Fibroblast of gingiva (primary cell): ENCODE measurements at regions not wholly inside any gene's neighbourhood (a gene's known extent, or its start where the extent isn't known, plus 50 kb on each side); places are given as distances from the start of the nearest gene placed in this dataset.
A peak's percentile ranks its signal among the peaks of the same experiment; 100 is the strongest.
"Not testable (repeated sequence)": the region's sequence is repeated elsewhere in the genome, so short reads cannot be mapped to it uniquely, and the experiment has no call there.

Experiments used
- DNase-seq: peaks from one replicate; pipeline ENCODE4 v3.0.0-alpha.2; 2011; ENCODE audit warnings: low read depth

- no peak for DNase-seq
Observed at GRCh38 chr3:106882297-106882696, 494.9 kb upstream of the CCDC54 start.

GRCh38 chr3:106906074-106906473, 471.2 kb upstream of the CCDC54 start:
- no peak for DNase-seq

- DNase-seq = no peak
Observed at GRCh38 chr3:106908181-106908938, 468.9 kb upstream of the CCDC54 start.

DNA sequence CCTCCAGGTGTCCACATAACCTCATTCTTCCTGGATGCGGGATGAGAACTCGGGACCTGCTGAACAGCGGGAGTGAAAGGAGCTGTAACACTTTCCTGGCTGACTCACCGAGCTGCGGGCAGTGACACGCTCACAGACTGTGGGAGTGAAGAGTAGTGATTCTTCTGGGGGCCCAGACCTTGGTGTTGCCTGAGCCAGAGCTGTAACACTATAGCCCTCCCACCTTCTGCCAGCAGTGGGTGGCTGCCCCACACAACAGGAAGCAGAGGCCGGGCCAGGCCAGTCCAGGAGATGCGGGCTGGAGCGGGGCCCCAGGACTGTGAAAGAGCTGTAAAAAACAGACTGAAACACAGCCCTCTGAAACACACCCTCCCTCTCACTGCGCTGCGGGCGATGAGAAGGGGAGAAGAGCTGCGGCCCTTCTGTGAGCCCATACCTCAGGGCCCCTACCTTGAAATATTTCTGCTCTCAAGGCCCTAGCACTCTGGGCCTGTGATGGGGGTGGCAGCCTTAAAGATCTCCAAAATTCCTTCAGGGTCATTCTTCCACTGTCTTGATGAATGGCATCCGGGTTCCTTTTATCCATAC, 464.0 kb upstream of the CCDC54 start:
- no peak for DNase-seq

DNA sequence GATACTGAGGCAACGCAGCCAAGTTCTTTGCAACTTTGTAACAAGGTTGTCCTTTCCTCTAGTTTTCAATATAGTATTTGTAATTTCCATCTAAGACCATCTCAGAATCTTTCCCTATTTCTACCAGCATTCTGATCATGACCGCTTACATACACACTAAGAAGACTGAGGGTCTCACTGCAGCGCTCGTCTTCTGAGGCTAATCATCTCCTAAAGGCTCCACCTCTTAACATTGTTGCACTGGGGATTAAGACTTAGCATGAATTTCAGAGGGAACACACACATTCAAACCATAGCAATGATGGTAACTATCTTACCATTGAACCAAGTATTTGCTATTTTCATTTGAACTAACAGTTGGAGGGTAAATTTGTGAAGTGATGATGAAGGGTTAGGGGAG, 463.3 kb upstream of the CCDC54 start:
- no peak for DNase-seq

GRCh38 chr3:106920609-106921008, 456.6 kb upstream of the CCDC54 start:
- no peak for DNase-seq

GRCh38 chr3:106929081-106929480, 448.2 kb upstream of the CCDC54 start:
- no peak for DNase-seq

DNA sequence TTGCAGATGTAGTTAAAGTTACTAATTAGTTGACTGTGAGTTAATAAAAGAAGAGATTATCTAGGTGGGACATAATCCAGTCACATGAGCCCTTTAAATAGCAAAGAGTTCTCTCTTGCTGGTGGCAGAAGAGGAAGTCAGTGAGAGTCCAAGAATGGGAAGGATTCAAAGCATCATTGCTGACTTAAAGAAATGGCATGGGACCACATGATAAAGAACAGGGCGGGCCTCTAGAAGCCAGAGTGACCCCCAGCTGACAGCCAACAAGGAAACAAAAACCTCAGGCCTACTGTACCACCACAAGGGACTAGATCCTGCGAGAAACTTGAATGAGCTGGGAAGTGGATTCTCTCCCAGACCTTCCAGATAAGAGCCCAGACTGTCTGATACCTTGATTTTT, 447.2 kb upstream of the CCDC54 start:
- no peak for DNase-seq

GRCh38 chr3:106931904-106932303, 445.3 kb upstream of the CCDC54 start:
- DNase-seq = no peak

- DNase-seq = no peak
Observed at GRCh38 chr3:106936337-106936736, 440.9 kb upstream of the CCDC54 start.

GRCh38 chr3:106942051-106942450, 435.2 kb upstream of the CCDC54 start:
- DNase-seq = no peak

GRCh38 chr3:106943071-106943470, 434.2 kb upstream of the CCDC54 start:
- peak; percentile 48 for DNase-seq

- DNase-seq = peak; percentile 82
Observed at GRCh38 chr3:106945435-106945834, 431.8 kb upstream of the CCDC54 start.

DNA sequence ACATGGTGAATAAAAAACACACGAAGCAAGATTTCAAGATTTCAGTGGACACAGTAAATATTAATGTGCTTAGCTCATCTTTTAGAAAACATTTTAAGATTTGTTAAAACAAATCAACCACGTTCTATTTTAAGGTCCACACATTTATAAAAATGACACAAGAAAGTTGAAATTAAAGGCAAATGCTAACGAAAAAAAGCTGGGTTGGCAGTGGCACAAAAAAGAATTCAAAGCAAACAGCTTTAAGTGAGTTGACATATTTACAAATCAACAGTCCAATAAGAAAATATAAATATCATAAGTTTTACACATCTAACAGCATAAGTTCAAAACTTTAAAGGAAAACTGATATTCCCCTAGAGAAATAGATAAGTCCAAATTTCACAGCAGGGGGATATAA, 430.4 kb upstream of the CCDC54 start:
- DNase-seq = peak; percentile 8

- DNase-seq = no peak
Observed at GRCh38 chr3:106957029-106957428, 420.2 kb upstream of the CCDC54 start.

DNA sequence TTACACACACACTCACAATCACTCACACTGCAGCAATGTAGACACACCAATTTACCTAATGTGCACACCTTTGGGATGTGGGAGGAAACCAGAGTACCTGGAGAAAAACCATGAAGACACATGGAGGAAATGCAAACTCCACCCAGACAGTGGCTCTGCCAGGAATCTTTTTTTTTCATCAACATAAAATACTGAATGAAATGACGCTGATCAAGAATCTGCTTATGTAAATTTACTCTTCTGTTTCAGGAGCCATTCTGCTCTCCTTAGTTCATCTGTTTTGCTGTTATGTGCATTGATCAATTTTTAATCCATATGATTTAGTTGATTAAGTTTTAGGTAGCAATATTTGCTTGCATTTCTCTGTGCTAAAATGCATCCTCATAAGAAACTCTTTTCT, 414.2 kb upstream of the CCDC54 start:
- DNase-seq = no peak

DNA sequence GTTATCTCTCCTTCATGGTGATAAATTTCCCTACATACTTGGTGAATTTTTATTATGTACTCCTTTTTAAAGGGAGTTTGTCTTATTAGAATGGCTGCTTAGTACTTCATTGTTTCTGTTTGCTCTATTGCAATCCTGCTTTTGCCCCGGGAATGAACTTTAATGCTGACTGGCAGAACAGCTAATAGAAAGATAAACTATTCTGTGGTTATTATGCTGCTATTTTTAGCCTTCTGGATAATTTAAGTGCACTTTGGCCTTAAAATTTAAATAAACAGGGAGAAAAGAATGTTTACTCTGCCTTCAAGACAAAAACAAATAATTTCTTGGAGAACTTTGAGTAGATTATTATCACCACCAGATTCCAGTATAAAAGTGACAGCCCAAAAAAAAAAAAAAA, 413.8 kb upstream of the CCDC54 start:
- peak; percentile 53 for DNase-seq

DNA sequence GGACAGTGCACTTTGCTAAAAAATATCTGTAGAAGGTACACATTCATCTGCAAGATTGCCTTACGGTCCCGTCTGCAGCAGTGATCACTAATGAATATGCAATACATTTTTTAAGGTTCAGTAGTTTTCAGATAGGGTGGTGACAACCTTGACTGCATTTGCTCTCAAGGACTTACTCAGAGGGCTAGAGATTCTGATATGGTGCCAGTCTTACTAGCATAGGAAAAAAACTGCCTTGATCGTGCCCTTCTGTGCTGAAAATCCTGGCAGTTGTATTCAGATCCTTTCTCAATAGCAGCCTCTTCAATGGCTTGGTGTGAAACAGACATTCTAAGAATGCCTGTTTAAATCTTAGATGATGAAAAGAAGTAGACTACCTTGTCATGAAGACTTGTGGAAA, 411.9 kb upstream of the CCDC54 start:
- no peak for DNase-seq

DNA sequence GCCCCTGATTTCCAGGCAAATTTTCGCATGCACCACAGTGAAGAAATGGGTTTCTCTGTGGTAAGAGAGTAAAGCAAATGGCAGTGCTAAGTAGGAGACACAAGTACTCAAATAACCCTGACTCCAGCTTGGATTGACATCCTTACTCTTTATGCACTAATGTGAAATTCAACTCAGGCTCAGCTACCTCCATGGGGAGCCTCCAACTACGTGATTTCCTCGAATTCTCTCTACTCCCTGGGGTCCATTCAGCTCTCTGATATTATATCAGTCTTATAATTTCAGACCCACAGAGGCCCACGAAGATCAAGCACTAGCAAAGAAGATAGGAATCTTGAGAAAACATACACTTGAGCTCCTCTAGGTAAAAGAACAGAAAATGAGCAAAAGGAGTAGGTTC, 407.6 kb upstream of the CCDC54 start:
- no peak for DNase-seq

- DNase-seq = no peak
Observed at GRCh38 chr3:106981392-106981791, 395.8 kb upstream of the CCDC54 start.

- no peak for DNase-seq
Observed at GRCh38 chr3:106985721-106986120, 391.5 kb upstream of the CCDC54 start.

GRCh38 chr3:106998841-106999682, 378.2 kb upstream of the CCDC54 start:
- not testable (repeated sequence) for DNase-seq

DNA sequence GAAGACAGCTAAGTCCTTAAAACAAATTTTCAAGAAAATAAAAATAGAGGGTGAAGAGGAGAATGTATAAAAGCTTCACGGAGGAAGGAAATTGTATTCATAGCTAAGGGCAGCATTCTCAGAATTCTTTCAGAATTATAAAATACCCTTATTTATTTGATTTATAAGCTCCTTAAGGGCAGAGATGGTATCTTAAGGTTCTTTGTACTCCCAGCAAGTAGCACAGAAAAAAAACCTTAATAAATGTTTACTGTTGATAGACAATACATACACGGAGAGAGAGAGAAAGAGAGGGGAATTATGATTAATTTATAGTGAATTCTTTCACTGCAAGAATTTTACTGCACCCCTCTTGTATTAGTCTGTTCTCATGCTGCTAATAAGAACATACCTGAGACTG, 375.6 kb upstream of the CCDC54 start:
- no peak for DNase-seq
